ENCODE measurements at regions not wholly inside any gene's neighbourhood (a gene's known extent, or its start where the extent isn't known, plus 50 kb on each side); places are given as distances from the start of the nearest gene placed in this dataset.

DNA sequence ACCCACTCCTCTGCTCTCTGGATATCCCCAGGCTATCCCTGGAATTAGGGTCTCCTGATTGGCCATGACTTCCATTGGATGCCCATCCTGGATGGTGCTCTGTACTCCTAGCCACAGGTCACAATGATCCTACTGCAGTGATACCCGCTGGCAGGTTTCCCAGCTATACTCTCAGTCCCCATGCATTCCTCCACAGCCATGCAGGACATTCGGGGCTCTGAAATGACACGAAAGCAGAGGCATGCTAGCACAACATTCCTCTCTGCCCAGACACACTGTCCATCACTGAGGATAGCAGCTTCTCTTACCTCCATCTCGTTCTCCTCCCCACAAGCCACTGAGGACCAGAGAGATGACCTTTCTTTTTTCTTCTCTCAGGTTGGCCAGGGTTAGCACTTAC, 51.7 kb upstream of the SPATS2L start:
- no peaks in the 10 kb centered on the region for H3K9me3 ChIP-seq
- no peaks in the 10 kb centered on the region for H3K36me3 ChIP-seq
- TF ChIP-seq POLR2AphosphoS5 (IDR thresholded peaks at IDR 0.05): no peak
- no peak for TF ChIP-seq CTCF (IDR thresholded peaks at IDR 0.05 in 8 of 11, conservative IDR thresholded peaks at IDR 0.05 in 3 of 11)
- no peak for TF ChIP-seq POLR2A (IDR thresholded peaks at IDR 0.05)
- no peak overlapping the region for H3K27ac ChIP-seq
- 74 to 87% (median 84%) methylated on average over 4 of the region's 4 CpGs for WGBS, 5 donors
- no peaks in the 10 kb centered on the region for H3K4me1 ChIP-seq
- intact Hi-C loops (cut with DNase I; ENCODE audit: low total_unique reads): no loop called here
- H3K27me3 ChIP-seq (replicated peaks in 1 of 7): peaks cover 0 to 5% (median 0%) of the 10 kb centered on the region in 7 donors
- no peak overlapping the region for H3K4me3 ChIP-seq
- no peak for DNase-seq

GRCh38 chr2:200255549-200255948, 50.9 kb upstream of the SPATS2L start:
- TF ChIP-seq CTCF (IDR thresholded peaks at IDR 0.05 in 8 of 11, conservative IDR thresholded peaks at IDR 0.05 in 3 of 11): no peak
- TF ChIP-seq POLR2A (IDR thresholded peaks at IDR 0.05): no peak
- TF ChIP-seq POLR2AphosphoS5 (IDR thresholded peaks at IDR 0.05): no peak
- WGBS, 5 donors: 86 to 100% (median 88%) methylated on average over 3 of the region's 3 CpGs

More at GRCh38 chr2:200255549-200255948, 50.9 kb upstream of the SPATS2L start:
- Histone ChIP-seq H3K4me3 (no peak overlapping the region), H3K27ac (no peak overlapping the region), H3K4me1 (no peaks in the 10 kb centered on the region), H3K27me3 (replicated peaks in 1 of 7) (no peaks in the 10 kb centered on the region), H3K9me3 (no peaks in the 10 kb centered on the region), H3K36me3 (no peaks in the 10 kb centered on the region)
- DNase-seq: no peak
- intact Hi-C loops (cut with DNase I; ENCODE audit: low total_unique reads): no loop called here

Measured in spleen (tissue), 11 donors.